Gastroesophageal sphincter (tissue), 4 donors: ENCODE measurements at regions not wholly inside any gene's neighbourhood (a gene's known extent, or its start where the extent isn't known, plus 50 kb on each side); places are given as distances from the start of the nearest gene placed in this dataset.

Source experiments
- ATAC-seq: fragments of 150-250 bp; one replicate; pipeline ENCODE4 v1.9.1; 2016; ENCODE audit warnings: mild to moderate bottlenecking, moderate library complexity
- H3K27ac ChIP-seq, 4 donors: fragments of 200-600 bp; sonication (generic) in 3 of 4; 1 replicate in 3 of 4; 2 replicates in 1 of 4; pipeline ENCODE4 v1.5.1; 2016 to 2019
- H3K27me3 ChIP-seq: fragments of 200-600 bp; sonication (generic); one replicate; pipeline ENCODE4 v1.5.1; 2019
- H3K36me3 ChIP-seq, 2 donors: fragments of 200-600 bp; sonication (generic); one replicate each; pipeline ENCODE4 v1.5.1; 2019; ENCODE audit warnings: control low read depth in 1 of 2
- H3K4me1 ChIP-seq, 3 donors: fragments of 200-600 bp; sonication (generic); 1 replicate in 2 of 3; 2 replicates in 1 of 3; pipeline ENCODE4 v1.5.1; 2016 to 2019; ENCODE audit warnings: control low read depth in 2 of 3
- H3K4me3 ChIP-seq, 2 donors: fragments of 200-600 bp; sonication (generic); one replicate each; pipeline ENCODE4 v1.5.1; 2019; ENCODE audit warnings: mild to moderate bottlenecking in 1 of 2, moderate library complexity in 1 of 2
- H3K9me3 ChIP-seq, 3 donors: fragments of 200-600 bp; sonication (generic); one replicate each; pipeline ENCODE4 v1.5.1; 2017 to 2019; ENCODE audit warnings: control low read depth in 2 of 3
- EP300 ChIP-seq: sonication (generic); formaldehyde crosslinking; IDR thresholded peaks from one replicate; pipeline ENCODE4 v1.6.1; 2017; ENCODE audit warnings: antibody characterized with exemption, mild to moderate bottlenecking
- POLR2A ChIP-seq, 2 donors: fragments of 450-650 bp; IDR thresholded peaks; one replicate each; pipeline ENCODE4 v1.6.1; 2017; ENCODE audit warnings: antibody characterized with exemption in 2 of 2, mild to moderate bottlenecking in 2 of 2, moderate library complexity in 1 of 2
- POLR2AphosphoS5 ChIP-seq: sonication (generic); formaldehyde crosslinking; IDR thresholded peaks from one replicate; pipeline ENCODE4 v1.6.1; 2017; ENCODE audit warnings: antibody characterized with exemption
- WGBS, 2 donors: methylation state at CpG; one replicate each; pipeline ENCODE4 v1.1.5; 2018; ENCODE audit warnings: low coverage in 1 of 2; 5-methylcytosine and 5-hydroxymethylcytosine counted together
- TF ChIP-seq, protein P1 (sequence below), 4 experiments: fragments of 200-600 bp in 2 of 4; fragments of 450-650 bp in 2 of 4; sonication (generic) in 1 of 4; IDR thresholded peaks; one replicate each; pipeline ENCODE4 v1.5.1; 2017 to 2019; ENCODE audit warnings: antibody characterized with exemption in 4 of 4, mild to moderate bottlenecking in 2 of 4, moderate library complexity in 2 of 4

DNA sequence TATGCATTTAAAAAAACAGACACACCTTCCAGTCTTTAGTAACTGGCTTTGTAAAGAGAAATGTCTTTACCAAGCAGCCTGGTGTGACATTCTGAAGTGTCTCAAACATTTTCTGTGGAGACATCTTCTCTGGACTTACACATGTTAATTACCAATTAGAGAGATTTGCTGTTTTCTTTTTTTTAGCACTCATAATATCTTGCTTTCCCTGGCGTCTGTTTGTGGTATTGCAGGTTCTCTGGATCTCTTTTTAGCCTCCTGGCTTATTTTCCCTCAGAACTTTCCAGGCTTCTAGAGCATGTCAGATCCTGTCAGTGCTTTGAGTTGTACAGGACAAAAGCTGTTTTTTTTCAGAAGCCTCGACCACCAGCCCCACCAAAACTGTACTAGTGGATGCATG lies 92.5 kb downstream of the MSX2 start:
- Histone ChIP-seq H3K27ac (no peak overlapping the region), H3K4me3 (no peak overlapping the region), H3K27me3 (no peaks in the 10 kb centered on the region), H3K36me3 (no peaks in the 10 kb centered on the region), H3K9me3 (peaks cover 0 to 4% (median 0%) of the 10 kb centered on the region in 3 donors), H3K4me1 (no peaks in the 10 kb centered on the region)
- TF ChIP-seq POLR2AphosphoS5, result no peak
- no peak for TF ChIP-seq POLR2A (IDR thresholded peaks at IDR 0.05)
- TF ChIP-seq EP300, result no peak
- TF ChIP-seq, protein P1, sequence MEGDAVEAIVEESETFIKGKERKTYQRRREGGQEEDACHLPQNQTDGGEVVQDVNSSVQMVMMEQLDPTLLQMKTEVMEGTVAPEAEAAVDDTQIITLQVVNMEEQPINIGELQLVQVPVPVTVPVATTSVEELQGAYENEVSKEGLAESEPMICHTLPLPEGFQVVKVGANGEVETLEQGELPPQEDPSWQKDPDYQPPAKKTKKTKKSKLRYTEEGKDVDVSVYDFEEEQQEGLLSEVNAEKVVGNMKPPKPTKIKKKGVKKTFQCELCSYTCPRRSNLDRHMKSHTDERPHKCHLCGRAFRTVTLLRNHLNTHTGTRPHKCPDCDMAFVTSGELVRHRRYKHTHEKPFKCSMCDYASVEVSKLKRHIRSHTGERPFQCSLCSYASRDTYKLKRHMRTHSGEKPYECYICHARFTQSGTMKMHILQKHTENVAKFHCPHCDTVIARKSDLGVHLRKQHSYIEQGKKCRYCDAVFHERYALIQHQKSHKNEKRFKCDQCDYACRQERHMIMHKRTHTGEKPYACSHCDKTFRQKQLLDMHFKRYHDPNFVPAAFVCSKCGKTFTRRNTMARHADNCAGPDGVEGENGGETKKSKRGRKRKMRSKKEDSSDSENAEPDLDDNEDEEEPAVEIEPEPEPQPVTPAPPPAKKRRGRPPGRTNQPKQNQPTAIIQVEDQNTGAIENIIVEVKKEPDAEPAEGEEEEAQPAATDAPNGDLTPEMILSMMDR (IDR thresholded peaks at IDR 0.05), result no peak
- no peak for ATAC-seq
- WGBS, 2 donors, result 4 to 29% methylated on average over 1 to 2 of the region's 2 CpGs

DNA sequence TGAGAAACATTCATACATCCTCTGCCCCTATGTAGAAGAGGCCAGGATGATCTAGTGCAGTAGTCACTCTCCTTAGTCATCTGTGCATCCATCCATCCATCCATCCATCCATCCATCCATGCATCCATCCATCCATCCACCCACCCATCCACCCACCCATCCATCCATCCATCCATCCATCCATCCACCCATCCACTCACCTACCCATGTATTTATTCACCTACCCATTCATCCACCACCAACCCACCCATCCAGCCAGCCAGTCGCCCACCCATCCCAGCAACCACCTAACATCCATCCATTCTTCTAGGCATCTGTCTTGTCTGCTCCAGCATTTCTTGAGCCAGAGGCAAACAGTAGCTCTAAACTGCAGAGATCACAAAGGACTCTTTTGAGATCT lies 87.1 kb downstream of the MSX2 start:
- Histone ChIP-seq H3K4me3 (no peak overlapping the region), H3K27me3 (no peaks in the 10 kb centered on the region), H3K27ac (no peak overlapping the region), H3K9me3 (peaks cover 0 to 2% (median 0%) of the 10 kb centered on the region in 3 donors), H3K36me3 (no peaks in the 10 kb centered on the region), H3K4me1 (peaks cover 0 to 9% (median 0%) of the 10 kb centered on the region in 3 donors)
- TF ChIP-seq EP300, result no peak
- no peak for TF ChIP-seq POLR2AphosphoS5
- no peak for TF ChIP-seq POLR2A (IDR thresholded peaks at IDR 0.05)
- TF ChIP-seq, protein P1 (IDR thresholded peaks at IDR 0.05), result no peak
- ATAC-seq, result no peak
- WGBS, 2 donors, result 67 to 71% methylated on average over 1 of the region's 1 CpG

DNA sequence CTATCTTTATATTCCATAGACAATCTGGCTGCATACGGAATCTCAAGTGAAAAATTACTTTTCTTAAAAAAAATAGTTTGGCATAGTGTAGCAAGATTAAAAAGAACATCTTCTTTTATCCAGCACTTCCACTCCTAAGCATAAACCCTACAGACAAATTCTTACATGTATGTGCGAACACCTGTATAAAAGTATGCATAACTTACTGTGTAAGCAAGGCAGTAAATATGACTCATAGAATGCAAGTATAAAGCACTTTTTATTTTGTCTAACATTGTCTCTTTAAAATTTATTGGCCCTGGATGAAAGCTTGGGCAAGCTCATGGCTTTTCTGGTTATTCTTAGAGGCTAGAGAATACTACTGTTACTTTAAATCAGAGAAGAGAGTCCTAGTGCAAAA lies 86.4 kb downstream of the MSX2 start:
- H3K36me3 ChIP-seq, result no peaks in the 10 kb centered on the region
- no peak overlapping the region for H3K27ac ChIP-seq
- H3K4me3 ChIP-seq, result no peak overlapping the region
- 78 to 83% methylated on average over 2 of the region's 2 CpGs for WGBS, 2 donors
- no peak for ATAC-seq
- H3K9me3 ChIP-seq, result no peaks in the 10 kb centered on the region
- H3K27me3 ChIP-seq, result no peaks in the 10 kb centered on the region
- TF ChIP-seq, protein P1 (IDR thresholded peaks at IDR 0.05), result no peak
- TF ChIP-seq EP300, result no peak
- no peak for TF ChIP-seq POLR2AphosphoS5
- TF ChIP-seq POLR2A (IDR thresholded peaks at IDR 0.05), result no peak
- peaks cover 0 to 9% (median 0%) of the 10 kb centered on the region in 3 donors for H3K4me1 ChIP-seq

DNA sequence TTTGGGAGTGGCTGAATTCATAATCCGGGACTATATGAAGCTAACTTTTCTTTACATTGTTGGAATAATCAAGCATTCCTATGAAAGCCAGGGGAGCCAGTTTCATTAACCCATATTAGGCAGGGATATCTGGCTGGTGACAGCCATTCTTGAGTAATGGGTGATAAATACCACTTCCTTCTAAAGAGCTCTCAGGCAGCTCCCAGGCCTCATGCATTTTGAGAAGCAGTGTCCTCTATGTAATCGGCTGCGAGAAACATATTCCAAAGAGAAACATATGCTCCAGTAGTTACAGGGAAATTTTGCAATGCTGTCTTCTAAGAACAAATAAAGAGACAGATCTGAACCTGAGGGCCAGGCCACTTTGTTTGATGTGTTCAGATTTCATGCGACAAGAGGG lies 83.1 kb downstream of the MSX2 start:
- Histone ChIP-seq H3K9me3 (no peaks in the 10 kb centered on the region), H3K4me1 (peaks cover 0 to 9% (median 0%) of the 10 kb centered on the region in 3 donors), H3K27ac (peak overlapping the region in 3 of 4 donors; percentile 1 to 37 (median 26)), H3K27me3 (no peaks in the 10 kb centered on the region), H3K36me3 (no peaks in the 10 kb centered on the region), H3K4me3 (no peak overlapping the region)
- ATAC-seq, result no peak
- 31 to 32% methylated on average over 3 to 4 of the region's 4 CpGs for WGBS, 2 donors
- no peak for TF ChIP-seq POLR2AphosphoS5
- no peak for TF ChIP-seq EP300
- TF ChIP-seq, protein P1 (IDR thresholded peaks at IDR 0.05), result no peak
- no peak for TF ChIP-seq POLR2A (IDR thresholded peaks at IDR 0.05)

DNA sequence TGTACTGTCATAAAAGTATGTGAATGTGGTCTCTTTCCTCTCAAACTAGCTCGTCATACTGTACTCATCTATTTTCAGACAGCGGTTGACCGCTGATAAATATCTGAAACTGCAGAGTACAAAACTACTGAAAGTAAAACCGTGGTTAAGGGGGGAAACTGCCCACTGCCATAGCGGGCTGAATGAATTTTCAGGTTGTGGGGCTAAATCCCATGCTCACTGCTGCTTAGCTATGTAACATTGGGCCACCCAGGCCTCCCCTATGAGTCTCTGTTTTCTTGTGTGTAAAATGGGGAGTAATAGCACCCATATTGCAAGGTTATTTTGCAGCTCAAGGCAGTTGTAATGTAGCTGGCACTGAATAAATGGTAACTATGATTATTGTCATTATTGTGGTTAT lies 82.3 kb downstream of the MSX2 start:
- Histone ChIP-seq H3K27ac (no peak overlapping the region), H3K36me3 (no peaks in the 10 kb centered on the region), H3K9me3 (no peaks in the 10 kb centered on the region), H3K4me3 (no peak overlapping the region), H3K27me3 (no peaks in the 10 kb centered on the region), H3K4me1 (peaks cover 0 to 16% (median 0%) of the 10 kb centered on the region in 3 donors)
- 79 to 82% methylated on average over 5 of the region's 5 CpGs for WGBS, 2 donors
- TF ChIP-seq POLR2A (IDR thresholded peaks at IDR 0.05), result no peak
- TF ChIP-seq EP300, result no peak
- no peak for TF ChIP-seq POLR2AphosphoS5
- TF ChIP-seq, protein P1 (IDR thresholded peaks at IDR 0.05), result no peak
- no peak for ATAC-seq
